ENCODE measurements at regions not wholly inside any gene's neighbourhood (a gene's known extent, or its start where the extent isn't known, plus 50 kb on each side); places are given as distances from the start of the nearest gene placed in this dataset.

- POLR2A ChIA-PET, result no interaction called here
- DNase-seq (ENCODE audit: low read depth), result no peak
- no peaks in the 10 kb centered on the region for H3K27me3 ChIP-seq (ENCODE audit: control insufficient read depth, insufficient read depth, low read length)
- TF ChIP-seq CTCF (IDR thresholded peaks at IDR 0.05; ENCODE audit: insufficient read depth, low read depth, low read length), result no peak
- CTCF ChIA-PET, result no interaction called here
- H3K36me3 ChIP-seq (ENCODE audit: control insufficient read depth, insufficient read depth, low read length), result no peaks in the 10 kb centered on the region
- no peak overlapping the region for H3K4me3 ChIP-seq (ENCODE audit: low read depth, low read length)
Observed at GRCh38 chr3:154708554-154708953, 278.6 kb upstream of the GPR149 start.

- no peak for DNase-seq (ENCODE audit: low read depth)
- no peak for TF ChIP-seq CTCF (IDR thresholded peaks at IDR 0.05; ENCODE audit: insufficient read depth, low read depth, low read length)
- ChIA-PET CTCF (interaction anchor here (0.6 kb wide), 1 partner anchor 433 kb away, joined by 3 read pairs; no protein-coding TSS in a partner anchor), POLR2A (no interaction called here)
- no peak overlapping the region for H3K4me3 ChIP-seq (ENCODE audit: low read depth, low read length)
- H3K36me3 ChIP-seq (ENCODE audit: control insufficient read depth, insufficient read depth, low read length), result no peaks in the 10 kb centered on the region
- no peaks in the 10 kb centered on the region for H3K27me3 ChIP-seq (ENCODE audit: control insufficient read depth, insufficient read depth, low read length)
Observed at GRCh38 chr3:154701055-154701454, 271.1 kb upstream of the GPR149 start.

GRCh38 chr3:154690413-154690812, 260.4 kb upstream of the GPR149 start:
- CTCF ChIA-PET, result no interaction called here
- POLR2A ChIA-PET, result no interaction called here
- Histone ChIP-seq H3K27me3 (ENCODE audit: control insufficient read depth, insufficient read depth, low read length) (no peaks in the 10 kb centered on the region), H3K36me3 (ENCODE audit: control insufficient read depth, insufficient read depth, low read length) (no peaks in the 10 kb centered on the region), H3K4me3 (ENCODE audit: low read depth, low read length) (no peak overlapping the region)
- no peak for DNase-seq (ENCODE audit: low read depth)
- no peak for TF ChIP-seq CTCF (IDR thresholded peaks at IDR 0.05; ENCODE audit: insufficient read depth, low read depth, low read length)

- no peak overlapping the region for H3K4me3 ChIP-seq (ENCODE audit: low read depth, low read length)
- ChIA-PET POLR2A (no interaction called here), CTCF (interaction anchor here (1.0 kb wide), 1 partner anchor 9 kb away, joined by 4 read pairs; no protein-coding TSS in a partner anchor)
- H3K36me3 ChIP-seq (ENCODE audit: control insufficient read depth, insufficient read depth, low read length), result no peaks in the 10 kb centered on the region
- no peaks in the 10 kb centered on the region for H3K27me3 ChIP-seq (ENCODE audit: control insufficient read depth, insufficient read depth, low read length)
- TF ChIP-seq CTCF (IDR thresholded peaks at IDR 0.05; ENCODE audit: insufficient read depth, low read depth, low read length), result no peak
- DNase-seq (ENCODE audit: low read depth), result no peak
Observed at GRCh38 chr3:154684440-154684839, 254.4 kb upstream of the GPR149 start.

GRCh38 chr3:154684021-154684420, 254.0 kb upstream of the GPR149 start:
- no peak for DNase-seq (ENCODE audit: low read depth)
- H3K36me3 ChIP-seq (ENCODE audit: control insufficient read depth, insufficient read depth, low read length), result no peaks in the 10 kb centered on the region

More at GRCh38 chr3:154684021-154684420, 254.0 kb upstream of the GPR149 start:
- ChIA-PET POLR2A (no interaction called here), CTCF (interaction anchor here (1.0 kb wide), 1 partner anchor 9 kb away, joined by 4 read pairs; no protein-coding TSS in a partner anchor)
- no peak for TF ChIP-seq CTCF (IDR thresholded peaks at IDR 0.05; ENCODE audit: insufficient read depth, low read depth, low read length)
- no peaks in the 10 kb centered on the region for H3K27me3 ChIP-seq (ENCODE audit: control insufficient read depth, insufficient read depth, low read length)
- H3K4me3 ChIP-seq (ENCODE audit: low read depth, low read length), result no peak overlapping the region

Data from BJ (cell line).